Daoy (cell line): ENCODE measurements at regions not wholly inside any gene's neighbourhood (a gene's known extent, or its start where the extent isn't known, plus 50 kb on each side); places are given as distances from the start of the nearest gene placed in this dataset.

ENCODE experiments used
- DNase-seq: peaks from one replicate; pipeline ENCODE4 v3.0.0-alpha.2; 2015; ENCODE audit warnings: low read depth

GRCh38 chr11:45440111-45440510 lies 154.0 kb upstream of the SYT13 start:
- no peak for DNase-seq

- DNase-seq = no peak
Observed at GRCh38 chr11:45436966-45437365, 150.8 kb upstream of the SYT13 start.

- no peak for DNase-seq
Observed at GRCh38 chr11:45436118-45436517, 150.0 kb upstream of the SYT13 start.

GRCh38 chr11:45435706-45436105 lies 149.6 kb upstream of the SYT13 start:
- DNase-seq = no peak

GRCh38 chr11:45432910-45433309 lies 146.8 kb upstream of the SYT13 start:
- DNase-seq = no peak

- no peak for DNase-seq
Observed at GRCh38 chr11:45432100-45432499, 146.0 kb upstream of the SYT13 start.

- no peak for DNase-seq
Observed at GRCh38 chr11:45431046-45432018, 145.2 kb upstream of the SYT13 start.

- DNase-seq = no peak
Observed at GRCh38 chr11:45430361-45430760, 144.2 kb upstream of the SYT13 start.

- DNase-seq = no peak
Observed at GRCh38 chr11:45429719-45430118, 143.6 kb upstream of the SYT13 start.

- no peak for DNase-seq
Observed at GRCh38 chr11:45428541-45429230, 142.5 kb upstream of the SYT13 start.

- DNase-seq = no peak
Observed at GRCh38 chr11:45428116-45428515, 142.0 kb upstream of the SYT13 start.

GRCh38 chr11:45424411-45425180 lies 138.5 kb upstream of the SYT13 start:
- DNase-seq = no peak

GRCh38 chr11:45423475-45424120 lies 137.5 kb upstream of the SYT13 start:
- DNase-seq = no peak

GRCh38 chr11:45423036-45423435 lies 136.9 kb upstream of the SYT13 start:
- no peak for DNase-seq

GRCh38 chr11:45414088-45414487 lies 127.9 kb upstream of the SYT13 start:
- DNase-seq = no peak

- DNase-seq = no peak
Observed at GRCh38 chr11:45413156-45413858, 127.2 kb upstream of the SYT13 start.

- no peak for DNase-seq
Observed at GRCh38 chr11:45412521-45412920, 126.4 kb upstream of the SYT13 start.

GRCh38 chr11:45412051-45412471 lies 125.9 kb upstream of the SYT13 start:
- DNase-seq = peak; percentile 24

- peak; percentile 43 for DNase-seq
Observed at GRCh38 chr11:45411228-45411946, 125.2 kb upstream of the SYT13 start.
